ENCODE measurements at regions not wholly inside any gene's neighbourhood (a gene's known extent, or its start where the extent isn't known, plus 50 kb on each side); places are given as distances from the start of the nearest gene placed in this dataset.

DNA sequence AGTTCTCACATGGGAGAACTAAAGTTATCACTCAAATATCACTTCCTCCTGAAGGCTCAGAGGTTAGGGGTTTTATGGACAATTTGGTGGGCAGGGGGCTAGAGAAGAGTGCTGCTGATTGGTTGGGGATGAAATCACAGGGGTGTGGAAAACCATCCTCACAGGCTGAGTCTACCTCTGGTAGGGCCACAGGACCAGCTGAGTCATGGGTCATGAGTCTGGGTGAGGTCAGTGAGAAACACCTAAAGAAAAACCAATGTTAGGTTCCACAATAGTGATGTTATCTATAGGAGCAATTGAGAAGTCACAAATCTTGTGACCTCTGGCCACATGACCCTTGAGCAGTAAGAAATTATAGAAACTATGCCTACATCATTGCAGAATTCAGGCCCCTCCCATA lies 203.3 kb upstream of the TARS1 start:
- DNase-seq, result no peak
- no peaks in the 10 kb centered on the region for H3K4me1 ChIP-seq (ENCODE audit: insufficient read depth, low read length)
- no peaks in the 10 kb centered on the region for H3K27me3 ChIP-seq (ENCODE audit: insufficient read depth, low read length, poor library complexity)
- TF ChIP-seq EZH2 (IDR thresholded peaks at IDR 0.05; ENCODE audit: borderline replicate concordance, low read depth, low read length, severe bottlenecking) (no peak), CTCF (IDR thresholded peaks at IDR 0.05; ENCODE audit: borderline replicate concordance, extremely low read depth, low read length, poor library complexity, severe bottlenecking) (no peak)
- no peak overlapping the region for H3K4me3 ChIP-seq (ENCODE audit: low read depth in 1 of 2, low read length in 2 of 2)
- no peaks in the 10 kb centered on the region for H4K20me1 ChIP-seq (ENCODE audit: insufficient read depth, low read length)
- H3K9ac ChIP-seq (ENCODE audit: low read depth, low read length), result no peak overlapping the region
- H3K27ac ChIP-seq (ENCODE audit: low read length), result no peak overlapping the region
- no peaks in the 10 kb centered on the region for H3K79me2 ChIP-seq (ENCODE audit: insufficient read depth, low read length)
- H2AFZ ChIP-seq (ENCODE audit: low read depth, low read length), result no peak overlapping the region
- no peaks in the 10 kb centered on the region for H3K36me3 ChIP-seq (ENCODE audit: insufficient read depth, low read length)
- ATAC-seq (ENCODE audit: insufficient read depth, low read depth), result no peak
- no peaks in the 10 kb centered on the region for H3K9me3 ChIP-seq (ENCODE audit: insufficient read depth, low read length, severe bottlenecking)
- H3K4me2 ChIP-seq (ENCODE audit: insufficient read depth, low read length), result no peak overlapping the region

- Histone ChIP-seq H3K79me2 (ENCODE audit: insufficient read depth, low read length) (no peaks in the 10 kb centered on the region), H3K4me1 (ENCODE audit: insufficient read depth, low read length) (no peaks in the 10 kb centered on the region), H4K20me1 (ENCODE audit: insufficient read depth, low read length) (no peaks in the 10 kb centered on the region), H2AFZ (ENCODE audit: low read depth, low read length) (no peak overlapping the region), H3K36me3 (ENCODE audit: insufficient read depth, low read length) (no peaks in the 10 kb centered on the region), H3K4me2 (ENCODE audit: insufficient read depth, low read length) (no peak overlapping the region), H3K27ac (ENCODE audit: low read length) (no peak overlapping the region), H3K27me3 (ENCODE audit: insufficient read depth, low read length, poor library complexity) (no peaks in the 10 kb centered on the region), H3K4me3 (ENCODE audit: low read depth in 1 of 2, low read length in 2 of 2) (no peak overlapping the region), H3K9me3 (ENCODE audit: insufficient read depth, low read length, severe bottlenecking) (no peaks in the 10 kb centered on the region), H3K9ac (ENCODE audit: low read depth, low read length) (no peak overlapping the region)
- DNase-seq (no peak), ATAC-seq (ENCODE audit: insufficient read depth, low read depth) (no peak)
- TF ChIP-seq CTCF (IDR thresholded peaks at IDR 0.05; ENCODE audit: borderline replicate concordance, extremely low read depth, low read length, poor library complexity, severe bottlenecking), result no peak
These were observed 201.7 kb upstream of the TARS1 start for GRCh38 chr5:33238826-33239695.

- H3K27ac ChIP-seq (ENCODE audit: low read length), result no peak overlapping the region
- H3K27me3 ChIP-seq (ENCODE audit: insufficient read depth, low read length, poor library complexity), result no peaks in the 10 kb centered on the region
- no peak overlapping the region for H3K9ac ChIP-seq (ENCODE audit: low read depth, low read length)
- no peaks in the 10 kb centered on the region for H4K20me1 ChIP-seq (ENCODE audit: insufficient read depth, low read length)
- H3K4me2 ChIP-seq (ENCODE audit: insufficient read depth, low read length), result no peak overlapping the region
- H3K9me3 ChIP-seq (ENCODE audit: insufficient read depth, low read length, severe bottlenecking), result no peaks in the 10 kb centered on the region
- no peaks in the 10 kb centered on the region for H3K36me3 ChIP-seq (ENCODE audit: insufficient read depth, low read length)
- no peaks in the 10 kb centered on the region for H3K4me1 ChIP-seq (ENCODE audit: insufficient read depth, low read length)
- DNase-seq (no peak), ATAC-seq (ENCODE audit: insufficient read depth, low read depth) (no peak)
- TF ChIP-seq CTCF (IDR thresholded peaks at IDR 0.05; ENCODE audit: borderline replicate concordance, extremely low read depth, low read length, poor library complexity, severe bottlenecking) (no peak), EZH2 (IDR thresholded peaks at IDR 0.05; ENCODE audit: borderline replicate concordance, low read depth, low read length, severe bottlenecking) (no peak)
- no peak overlapping the region for H3K4me3 ChIP-seq (ENCODE audit: low read depth in 1 of 2, low read length in 2 of 2)
- H2AFZ ChIP-seq (ENCODE audit: low read depth, low read length), result no peak overlapping the region
- H3K79me2 ChIP-seq (ENCODE audit: insufficient read depth, low read length), result no peaks in the 10 kb centered on the region
These were observed 200.2 kb upstream of the TARS1 start for GRCh38 chr5:33240558-33240957.
